ENCODE measurements at regions not wholly inside any gene's neighbourhood (a gene's known extent, or its start where the extent isn't known, plus 50 kb on each side); places are given as distances from the start of the nearest gene placed in this dataset.
"Not testable (repeated sequence)": the region's sequence is repeated elsewhere in the genome, so short reads cannot be mapped to it uniquely, and the experiment has no call there.

DNA sequence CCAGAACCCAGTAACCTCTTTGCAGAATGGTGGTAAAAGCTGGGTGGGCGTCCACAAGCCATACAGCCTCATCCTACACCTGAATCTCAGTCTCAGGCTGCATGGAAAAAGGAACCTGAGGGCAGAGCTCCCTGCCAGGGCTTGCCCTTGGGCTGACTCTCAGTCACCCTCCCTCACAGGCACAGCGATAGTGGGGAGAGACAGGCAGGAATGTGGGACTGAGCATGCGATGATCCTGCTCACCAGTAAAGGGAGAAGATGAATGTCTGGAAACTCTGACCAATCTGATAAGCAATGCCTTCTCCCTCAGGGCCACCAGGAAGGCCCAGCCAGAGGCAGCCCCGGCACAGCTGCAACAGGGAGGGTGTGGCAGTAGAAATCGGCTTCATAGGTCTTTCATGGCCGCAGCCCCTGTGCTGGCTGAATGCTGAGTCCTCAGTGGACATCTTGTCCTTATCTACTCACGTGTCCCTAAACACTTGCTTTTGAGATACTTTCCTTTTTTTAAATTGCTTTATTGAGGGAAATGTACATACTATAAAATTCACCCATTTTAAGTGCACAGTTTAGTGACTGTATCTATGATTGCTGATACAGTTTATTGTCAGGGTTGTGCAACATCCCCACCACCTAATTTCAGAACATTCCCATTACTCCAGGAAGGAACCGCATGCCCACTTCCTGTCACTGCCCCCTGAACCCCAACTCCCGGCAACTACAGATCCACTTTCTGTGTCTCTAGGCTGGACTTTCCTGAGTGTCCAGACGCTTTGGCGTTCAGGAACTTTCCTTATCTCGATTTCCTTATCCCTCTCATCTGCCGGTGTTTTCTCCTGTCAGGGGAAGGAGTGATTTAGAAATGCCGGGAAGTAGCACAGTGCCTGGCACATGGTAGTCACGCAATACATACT lies 258.1 kb downstream of the PCNX1 start:
- Mint-ChIP-seq H3K4me3 (no peak overlapping the region), H3K27me3 (peaks cover 12% of the 10 kb centered on the region), H3K36me3 (no peaks in the 10 kb centered on the region), H3K4me1 (peaks cover 13% of the 10 kb centered on the region), H3K9me3 (peaks cover 7% of the 10 kb centered on the region), H3K27ac (no peak overlapping the region)
- DNase-seq = no peak

DNA sequence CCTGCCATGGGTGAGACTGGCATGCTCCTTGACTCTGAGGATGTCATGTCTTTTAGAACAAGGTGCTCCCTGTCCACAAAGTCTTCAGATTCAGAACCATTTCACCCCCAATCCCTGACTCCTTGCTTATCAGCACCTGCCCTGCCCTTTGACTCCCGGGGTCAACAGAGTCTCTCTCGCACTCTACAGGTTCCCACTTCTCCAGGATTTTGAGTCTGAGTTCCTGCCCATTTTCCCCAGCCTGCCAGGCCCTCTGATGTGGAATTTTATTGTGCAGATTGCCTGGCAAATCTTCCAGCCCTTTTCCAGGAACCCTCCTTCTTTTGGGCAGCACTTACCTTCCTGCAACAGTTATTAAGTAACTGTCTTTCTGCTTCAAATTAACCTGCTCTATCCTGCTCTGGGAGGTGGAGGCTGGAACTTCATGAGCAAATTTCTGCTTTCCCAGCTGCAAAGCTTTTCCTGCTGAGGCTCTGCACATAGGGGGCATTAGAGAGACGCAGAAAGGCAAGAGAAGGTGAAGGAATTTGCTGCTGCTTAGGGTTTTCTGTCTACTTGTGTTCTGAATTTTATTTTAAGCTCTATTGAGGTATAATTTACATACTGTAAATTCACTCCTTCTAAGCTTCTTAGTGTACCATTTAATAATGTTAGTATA lies 259.1 kb downstream of the PCNX1 start:
- DNase-seq = no peak
- Mint-ChIP-seq H3K4me1 (peaks cover 13% of the 10 kb centered on the region), H3K27ac (no peak overlapping the region), H3K27me3 (peaks cover 14% of the 10 kb centered on the region), H3K9me3 (peaks cover 1% of the 10 kb centered on the region), H3K4me3 (no peak overlapping the region), H3K36me3 (no peaks in the 10 kb centered on the region)

DNA sequence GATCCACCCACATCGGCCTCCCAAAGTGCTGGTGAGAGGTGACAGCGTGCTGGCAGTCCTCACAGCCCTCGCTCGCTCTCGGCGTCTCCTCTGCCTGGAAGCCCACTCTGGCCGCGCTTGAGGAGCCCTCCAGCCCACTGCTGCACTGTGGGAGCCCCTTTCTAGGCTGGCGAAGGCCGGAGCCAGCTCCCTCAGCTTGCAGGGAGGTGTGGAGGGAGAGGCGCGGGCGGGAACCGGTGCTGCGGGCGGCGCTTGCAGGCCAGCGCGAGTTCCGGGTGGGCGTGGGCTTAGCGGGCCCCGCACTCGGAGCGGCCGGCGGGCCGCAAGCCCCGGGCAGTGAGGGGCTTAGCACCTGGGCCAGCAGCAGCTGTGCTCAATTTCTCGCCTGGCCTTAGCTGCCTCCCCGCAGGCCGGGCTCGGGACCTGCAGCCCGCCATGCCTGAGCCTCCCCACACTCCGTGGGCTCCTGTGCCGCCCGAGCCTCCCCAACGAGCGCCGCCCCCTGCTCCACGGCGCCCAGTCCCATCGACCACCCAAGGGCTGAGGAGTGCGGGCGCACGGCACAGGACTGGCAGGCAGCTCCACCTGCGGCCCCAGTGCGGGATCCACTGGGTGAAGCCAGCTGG lies 260.2 kb downstream of the PCNX1 start:
- DNase-seq = not testable (repeated sequence)

DNA sequence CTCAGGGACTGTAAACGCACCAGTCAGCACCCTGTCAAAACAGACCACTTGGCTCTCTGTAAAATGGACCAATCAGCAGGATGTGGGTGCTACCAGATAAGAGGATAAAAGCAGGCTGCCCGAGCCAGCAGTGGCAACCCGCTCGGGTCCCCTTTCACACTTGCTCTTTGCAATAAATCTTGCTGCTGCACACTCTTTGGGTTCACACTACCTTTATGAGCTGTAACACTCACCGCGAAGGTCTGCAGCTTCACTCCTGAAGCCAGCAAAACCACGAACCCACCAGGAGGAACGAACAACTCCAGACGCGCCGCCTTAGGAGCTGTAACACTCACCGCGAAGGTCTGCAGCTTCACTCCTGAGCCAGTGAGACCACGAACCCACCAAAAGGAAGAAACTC lies 260.9 kb downstream of the PCNX1 start:
- Mint-ChIP-seq H3K27me3 (peaks cover 15% of the 10 kb centered on the region), H3K27ac (peak overlapping the region; percentile 17), H3K4me1 (peaks cover 13% of the 10 kb centered on the region), H3K4me3 (peak overlapping the region; percentile 69)
- H3K36me3 Mint-ChIP-seq, H3K9me3 Mint-ChIP-seq: not testable (repeated sequence)
- peak; percentile 28 for DNase-seq

More for the DNA sequence above, 260.2 kb downstream of the PCNX1 start:
- peaks cover 15% of the 10 kb centered on the region for H3K27me3 Mint-ChIP-seq
- H3K27ac Mint-ChIP-seq, H3K36me3 Mint-ChIP-seq, H3K4me3 Mint-ChIP-seq, H3K9me3 Mint-ChIP-seq: not testable (repeated sequence)
- H3K4me1 Mint-ChIP-seq = peaks cover 13% of the 10 kb centered on the region

DNA sequence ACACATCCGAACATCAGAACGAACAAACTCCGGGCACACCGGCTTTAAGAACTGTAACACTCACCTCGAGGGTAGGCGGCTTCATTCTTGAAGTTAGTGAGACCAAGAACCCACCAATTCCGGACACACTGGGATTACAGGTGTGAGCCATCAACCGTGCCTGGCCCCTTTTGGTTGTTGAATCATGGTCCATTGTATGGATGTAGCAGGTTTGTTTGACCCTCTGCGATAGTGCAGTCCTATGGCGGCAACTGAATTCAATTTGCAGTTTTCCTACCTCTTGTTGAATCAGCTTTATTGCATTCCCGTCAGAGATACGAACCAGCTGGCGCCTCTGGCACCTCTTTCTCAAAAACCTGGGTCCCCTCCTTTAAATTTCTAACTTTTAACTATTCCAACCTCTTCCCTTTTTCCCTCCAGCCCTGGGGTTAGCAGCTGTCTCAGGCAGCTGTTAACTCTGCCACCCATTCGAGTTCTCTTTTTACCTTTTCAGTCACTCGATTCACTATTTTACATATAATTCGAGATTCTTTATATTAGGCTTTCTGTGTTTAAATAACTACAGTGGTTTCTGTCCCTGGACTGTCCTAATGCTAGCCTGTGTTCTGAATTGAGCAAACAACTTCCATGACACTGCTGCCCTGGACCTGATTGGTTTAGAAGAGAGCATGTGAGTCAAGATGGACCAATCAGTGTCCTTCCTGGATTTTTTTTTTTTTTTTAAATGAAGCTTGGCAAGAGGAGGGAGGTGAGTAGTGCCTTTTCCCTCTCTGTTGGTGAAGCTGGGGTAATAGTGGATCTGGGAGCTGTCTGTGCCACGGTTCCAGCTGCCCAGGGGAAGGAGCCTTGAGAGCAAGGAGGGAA lies 261.5 kb downstream of the PCNX1 start:
- peak overlapping the region; percentile 69 for H3K4me3 Mint-ChIP-seq
- H3K27ac Mint-ChIP-seq = no peak overlapping the region
- DNase-seq = no peak
- no peaks in the 10 kb centered on the region for H3K9me3 Mint-ChIP-seq
- peaks cover 15% of the 10 kb centered on the region for H3K27me3 Mint-ChIP-seq
- no peaks in the 10 kb centered on the region for H3K36me3 Mint-ChIP-seq
- peaks cover 13% of the 10 kb centered on the region for H3K4me1 Mint-ChIP-seq

DNA sequence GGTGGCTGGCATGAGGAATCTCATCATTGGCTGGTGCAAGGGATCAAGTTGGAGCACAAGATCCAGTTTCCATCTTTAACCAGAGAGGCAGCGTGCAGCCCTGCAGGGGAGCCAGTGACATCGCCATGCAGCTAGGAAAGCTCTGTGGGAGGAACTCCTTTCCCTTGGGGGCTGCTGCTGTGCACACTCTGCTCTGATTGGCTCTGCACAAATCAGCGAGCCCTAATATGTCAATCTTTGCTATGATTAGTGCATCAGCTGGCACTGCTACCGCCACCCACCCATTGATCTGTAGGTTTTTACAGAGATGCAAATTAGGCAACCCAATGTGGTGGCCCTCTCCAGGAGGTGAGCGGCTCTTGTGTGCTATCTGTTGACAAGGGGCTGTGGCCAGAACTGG lies 262.6 kb downstream of the PCNX1 start:
- Mint-ChIP-seq H3K9me3 (no peaks in the 10 kb centered on the region), H3K4me3 (no peak overlapping the region), H3K36me3 (no peaks in the 10 kb centered on the region), H3K27ac (no peak overlapping the region), H3K4me1 (peaks cover 13% of the 10 kb centered on the region), H3K27me3 (peaks cover 15% of the 10 kb centered on the region)
- no peak for DNase-seq

DNA sequence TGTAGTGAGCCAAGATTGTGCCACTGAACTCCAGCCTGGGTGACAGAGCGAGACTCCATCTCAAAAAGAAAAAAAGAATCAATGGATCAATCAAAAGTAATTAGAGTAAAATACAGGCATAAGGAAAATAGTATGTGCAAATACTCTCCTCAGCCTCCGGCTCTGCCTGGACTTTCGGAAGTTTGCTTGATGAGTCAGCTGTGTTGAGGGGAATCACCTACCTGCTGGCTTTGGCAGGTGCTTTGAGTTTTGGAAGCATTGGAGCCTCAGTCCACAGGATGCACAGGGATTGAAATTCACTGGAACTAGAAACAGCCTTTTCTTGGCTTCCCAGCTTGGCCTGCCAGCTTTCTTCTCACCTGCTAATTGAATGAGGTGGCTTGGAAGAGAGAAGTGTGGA lies 268.2 kb downstream of the PCNX1 start:
- Mint-ChIP-seq H3K9me3 (no peaks in the 10 kb centered on the region), H3K4me3 (no peak overlapping the region), H3K36me3 (no peaks in the 10 kb centered on the region), H3K4me1 (no peaks in the 10 kb centered on the region), H3K27ac (no peak overlapping the region), H3K27me3 (peaks cover 3% of the 10 kb centered on the region)
- no peak for DNase-seq

DNA sequence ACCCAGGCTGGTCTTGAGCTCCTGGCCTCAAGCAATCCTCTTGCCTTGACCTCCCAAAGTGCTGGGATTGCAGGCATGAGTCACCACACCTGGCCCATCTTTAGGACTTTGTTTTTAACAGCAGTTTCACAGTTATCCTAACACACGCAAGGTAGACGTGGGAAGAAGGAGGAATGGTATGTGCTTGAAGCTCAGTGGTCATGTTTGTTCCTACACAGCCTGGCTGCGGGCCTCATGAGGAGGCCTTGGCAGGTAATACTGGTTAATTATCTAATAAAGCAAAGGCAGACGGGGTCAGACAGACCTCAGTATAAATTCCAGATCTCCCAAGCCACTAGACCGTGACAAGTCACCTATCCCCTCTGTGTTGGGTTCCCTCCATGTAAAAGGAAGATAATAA lies 271.8 kb downstream of the PCNX1 start:
- no peak for DNase-seq
- no peak overlapping the region for H3K27ac Mint-ChIP-seq
- no peaks in the 10 kb centered on the region for H3K27me3 Mint-ChIP-seq
- H3K4me3 Mint-ChIP-seq = no peak overlapping the region
- no peaks in the 10 kb centered on the region for H3K9me3 Mint-ChIP-seq
- H3K36me3 Mint-ChIP-seq = no peaks in the 10 kb centered on the region
- no peaks in the 10 kb centered on the region for H3K4me1 Mint-ChIP-seq

DNA sequence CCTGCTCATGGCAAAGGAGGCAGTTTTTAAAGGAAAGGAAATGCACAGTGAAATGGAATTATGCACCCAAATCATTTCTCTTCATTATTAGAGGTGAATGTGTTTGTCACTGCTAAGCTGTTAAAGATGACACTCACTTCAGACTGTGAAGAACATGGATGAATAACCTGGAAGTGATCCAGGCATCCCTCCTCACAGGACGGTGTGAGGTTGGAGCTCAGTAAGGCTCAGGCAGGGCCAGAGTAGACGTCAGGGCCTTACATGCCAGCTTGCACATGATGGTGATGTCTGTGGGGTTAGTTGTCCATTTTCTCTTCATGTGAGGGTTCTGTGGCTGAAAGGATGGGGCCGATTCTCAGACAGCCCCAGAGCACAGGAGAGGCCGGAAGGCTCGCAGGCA lies 273.1 kb downstream of the PCNX1 start:
- Mint-ChIP-seq H3K27me3 (no peaks in the 10 kb centered on the region), H3K4me1 (no peaks in the 10 kb centered on the region), H3K4me3 (no peak overlapping the region), H3K9me3 (no peaks in the 10 kb centered on the region), H3K36me3 (no peaks in the 10 kb centered on the region), H3K27ac (no peak overlapping the region)
- no peak for DNase-seq

DNA sequence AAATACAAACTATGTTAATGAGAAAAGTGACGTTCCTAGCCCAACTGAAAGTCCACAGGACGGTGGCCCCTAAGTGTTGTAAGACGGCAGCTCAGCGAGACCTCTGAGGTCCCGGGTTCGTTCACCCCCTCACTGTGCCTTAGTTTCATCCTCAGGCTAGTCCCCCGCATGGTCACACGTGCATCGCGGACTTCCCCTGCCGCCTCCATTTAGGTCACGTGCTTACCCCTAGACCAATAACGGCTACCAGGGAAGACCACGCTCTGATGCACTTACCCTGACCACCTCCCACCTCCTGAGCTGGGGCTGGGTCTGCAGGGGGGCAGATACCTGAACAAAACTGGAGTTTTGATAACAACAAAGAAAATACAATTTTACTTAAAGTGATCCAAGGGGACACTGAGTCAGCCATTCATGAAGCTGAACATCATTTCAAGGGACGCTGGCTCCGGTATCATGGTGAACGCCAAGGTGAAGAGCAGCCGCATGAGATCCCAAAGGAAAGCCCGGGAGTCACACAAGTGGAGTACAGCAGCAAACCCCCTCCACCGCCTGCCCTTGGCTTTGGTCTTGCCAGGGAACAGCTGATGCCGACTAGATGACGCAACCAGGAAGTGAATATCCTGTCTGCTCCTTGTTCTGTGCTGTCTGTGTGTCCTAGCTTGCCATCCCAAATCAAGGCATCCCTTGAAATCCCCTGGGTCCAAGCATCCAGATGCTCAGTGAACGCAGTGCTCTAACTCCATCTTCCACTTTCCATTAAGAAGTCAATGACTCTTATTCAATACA lies 274.1 kb downstream of the PCNX1 start:
- no peak for DNase-seq
- Mint-ChIP-seq H3K36me3 (no peaks in the 10 kb centered on the region), H3K9me3 (no peaks in the 10 kb centered on the region), H3K4me1 (no peaks in the 10 kb centered on the region), H3K27ac (no peak overlapping the region), H3K4me3 (no peak overlapping the region), H3K27me3 (no peaks in the 10 kb centered on the region)

DNA sequence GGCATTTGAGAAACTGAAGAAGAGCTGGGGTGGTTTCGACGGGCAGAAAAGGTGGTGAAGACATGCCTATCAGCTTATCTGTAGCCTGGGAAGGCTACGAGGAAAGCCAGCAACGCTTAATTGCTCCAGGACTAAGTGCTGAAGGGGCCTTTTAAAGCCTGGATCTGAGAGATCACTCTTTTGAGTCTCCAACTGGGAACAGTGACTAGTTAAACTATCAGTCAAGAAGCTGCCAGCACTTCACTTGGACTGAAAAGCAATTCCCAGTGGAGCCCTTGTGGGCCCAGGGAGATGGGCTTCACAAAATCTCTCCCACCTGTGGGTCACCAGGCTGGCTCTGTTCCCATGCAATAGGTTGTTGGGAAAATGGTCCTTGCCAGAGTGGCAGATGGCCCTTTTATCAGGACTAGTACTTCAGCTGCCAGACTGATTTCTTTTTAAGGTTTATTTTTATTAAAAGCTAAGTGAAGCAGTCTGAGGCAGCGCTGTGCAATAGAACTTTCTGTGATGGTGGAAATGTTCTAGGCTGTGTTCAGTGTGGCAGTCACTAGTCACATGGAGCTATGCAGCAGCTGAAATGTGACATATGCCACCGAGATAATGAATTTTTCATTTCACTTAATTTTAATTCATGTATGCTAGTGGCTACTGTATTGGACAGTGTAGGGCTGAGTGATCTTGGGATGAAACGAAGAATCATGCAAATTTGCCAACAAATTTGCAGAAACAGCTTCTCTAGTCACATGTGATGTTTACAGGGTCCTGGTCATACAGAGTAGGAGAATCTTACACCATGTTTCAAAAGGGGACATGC lies 276.8 kb downstream of the PCNX1 start:
- Mint-ChIP-seq H3K4me1 (no peaks in the 10 kb centered on the region), H3K4me3 (no peak overlapping the region), H3K27me3 (no peaks in the 10 kb centered on the region), H3K9me3 (no peaks in the 10 kb centered on the region), H3K27ac (no peak overlapping the region), H3K36me3 (no peaks in the 10 kb centered on the region)
- no peak for DNase-seq

DNA sequence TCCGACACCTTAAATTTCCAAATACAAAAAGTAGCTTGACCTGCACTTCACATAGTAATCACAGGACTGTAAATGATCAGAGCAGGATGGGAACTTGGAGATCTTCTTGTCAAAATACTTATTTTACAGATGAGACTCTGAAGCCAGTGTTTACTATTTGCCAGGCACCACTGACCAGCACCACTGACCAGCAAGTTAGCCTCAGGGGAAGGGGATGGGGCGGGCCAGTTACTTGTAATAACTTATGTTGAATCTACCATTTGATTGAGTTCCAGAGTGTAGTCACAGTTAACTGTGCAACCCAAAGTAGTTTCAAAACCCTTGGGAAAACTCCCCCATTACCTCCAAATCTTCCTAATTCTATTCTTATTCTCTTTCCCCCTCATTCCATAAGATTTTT lies 278.4 kb downstream of the PCNX1 start:
- no peak for DNase-seq
- Mint-ChIP-seq H3K36me3 (no peaks in the 10 kb centered on the region), H3K27me3 (no peaks in the 10 kb centered on the region), H3K4me1 (no peaks in the 10 kb centered on the region), H3K27ac (no peak overlapping the region), H3K4me3 (no peak overlapping the region), H3K9me3 (no peaks in the 10 kb centered on the region)

DNA sequence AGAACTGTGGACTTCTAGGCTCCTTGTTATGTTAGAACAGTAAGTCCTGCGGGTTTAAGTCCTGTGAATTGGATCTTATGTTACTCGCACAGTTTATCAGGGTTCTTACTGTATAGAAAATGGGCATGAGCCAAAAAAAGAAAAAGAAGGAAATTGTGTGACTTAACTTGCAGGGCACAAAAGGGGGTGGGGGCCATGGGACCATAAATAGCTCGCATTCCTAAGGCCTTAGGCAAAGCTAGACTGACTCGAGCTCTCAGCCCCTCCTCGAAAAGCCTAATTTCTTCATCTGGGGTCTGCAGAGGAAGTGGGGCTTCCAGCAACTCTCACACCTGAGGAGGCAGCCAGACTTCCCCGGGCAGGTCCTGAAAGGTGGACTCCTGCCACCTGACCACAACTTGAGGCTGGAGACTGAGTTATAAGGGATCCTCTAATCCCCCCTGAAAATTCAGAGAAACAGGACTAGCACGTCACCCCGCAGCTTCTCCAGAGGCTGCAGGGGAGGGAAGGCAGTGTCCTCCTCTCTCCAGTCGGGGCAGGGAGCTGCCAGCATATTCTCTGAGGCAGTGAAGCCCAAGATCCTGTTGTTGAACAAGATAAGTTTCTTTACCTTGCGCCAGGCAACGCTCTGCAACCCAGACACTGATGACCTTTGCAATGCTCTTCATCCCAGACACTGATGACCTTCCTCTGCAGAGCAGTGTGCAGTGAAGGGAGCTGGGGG lies 280.5 kb downstream of the PCNX1 start:
- Mint-ChIP-seq H3K4me3 (no peak overlapping the region), H3K27ac (no peak overlapping the region), H3K9me3 (no peaks in the 10 kb centered on the region), H3K4me1 (no peaks in the 10 kb centered on the region), H3K36me3 (no peaks in the 10 kb centered on the region), H3K27me3 (no peaks in the 10 kb centered on the region)
- DNase-seq = no peak

All from activated naive CD8-positive, alpha-beta T cell treated with anti-CD3 and anti-CD28 coated beads for 36 hours (primary cell).